Psoas muscle (tissue), 7 donors: ENCODE measurements at regions not wholly inside any gene's neighbourhood (a gene's known extent, or its start where the extent isn't known, plus 50 kb on each side); places are given as distances from the start of the nearest gene placed in this dataset.
"Not testable (repeated sequence)": the region's sequence is repeated elsewhere in the genome, so short reads cannot be mapped to it uniquely, and the experiment has no call there.

Source experiments
- ATAC-seq, 4 donors: fragments of 200-7000 bp; cut with Tn5 transposase; one replicate each; pipeline ENCODE4 v1.9.1; 2020; ENCODE audit warnings: moderate library complexity in 3 of 4, mild to moderate bottlenecking in 2 of 4
- DNase-seq, 2 donors: peaks; one replicate each; pipeline ENCODE4 v3.0.0-alpha.2; 2020
- H3K27ac ChIP-seq: fragments of 200-600 bp; one replicate; pipeline ENCODE4 v1.8.0; 2022
- H3K27me3 ChIP-seq, 3 donors: fragments of 200-600 bp in 1 of 3; one replicate each; pipeline versions ENCODE4 v1.6.1 to v1.8.0; 2013 to 2022; ENCODE audit warnings: low read length in 2 of 3, mild to moderate bottlenecking in 2 of 3, moderate library complexity in 1 of 3; ENCODE audit not compliant: insufficient read depth in 3 of 3
- H3K36me3 ChIP-seq, 2 donors: fragments of 200-600 bp in 1 of 2; one replicate each; pipeline versions ENCODE4 v1.6.1 to v1.8.0; 2013 to 2022; ENCODE audit warnings: low read depth in 1 of 2, mild to moderate bottlenecking in 1 of 2, moderate library complexity in 1 of 2; ENCODE audit not compliant: insufficient read depth in 1 of 2
- H3K4me1 ChIP-seq: fragments of 200-600 bp; one replicate; pipeline ENCODE4 v1.8.0; 2022
- H3K4me3 ChIP-seq: fragments of 200-600 bp; one replicate; pipeline ENCODE4 v1.8.0; 2022; ENCODE audit warnings: mild to moderate bottlenecking
- H3K9me3 ChIP-seq: fragments of 200-600 bp; one replicate; pipeline ENCODE4 v1.8.0; 2022
- WGBS, 3 donors: extraction: QIAGEN DNeasy Blood & Tissue Kit; methylation state at CpG; one replicate each; pipeline versions ENCODE4 v1.1.6 to v1.1.7; 2013; 5-methylcytosine and 5-hydroxymethylcytosine counted together
- intact Hi-C, 2 donors: fragments of 100-400 bp; cut with DNase I; formaldehyde crosslinking; loops; one replicate each; pipeline versions ENCODE4 v1.11.0 to v1.14.2; 2022
- TF ChIP-seq, protein P1 (sequence below): fragments of 200-600 bp; IDR thresholded peaks from one replicate; pipeline ENCODE4 v1.8.0; 2022; ENCODE audit warnings: antibody characterized with exemption
- donor health status: healthy with polysubstance abuse.
- donor health status: DM: no; HTN: no; CAD: no; lungs with moderate emphysema.
- donor health status: Bipolar disorder and iron deficiency.
- donor health status: healthy.
- donor health status: DM: yes; HTN: yes; CAD: no.
- donor health status: DM: no; HTN: no; CAD: no.
- donor health status: DM: yes; HTN: yes; CAD: no.

DNA sequence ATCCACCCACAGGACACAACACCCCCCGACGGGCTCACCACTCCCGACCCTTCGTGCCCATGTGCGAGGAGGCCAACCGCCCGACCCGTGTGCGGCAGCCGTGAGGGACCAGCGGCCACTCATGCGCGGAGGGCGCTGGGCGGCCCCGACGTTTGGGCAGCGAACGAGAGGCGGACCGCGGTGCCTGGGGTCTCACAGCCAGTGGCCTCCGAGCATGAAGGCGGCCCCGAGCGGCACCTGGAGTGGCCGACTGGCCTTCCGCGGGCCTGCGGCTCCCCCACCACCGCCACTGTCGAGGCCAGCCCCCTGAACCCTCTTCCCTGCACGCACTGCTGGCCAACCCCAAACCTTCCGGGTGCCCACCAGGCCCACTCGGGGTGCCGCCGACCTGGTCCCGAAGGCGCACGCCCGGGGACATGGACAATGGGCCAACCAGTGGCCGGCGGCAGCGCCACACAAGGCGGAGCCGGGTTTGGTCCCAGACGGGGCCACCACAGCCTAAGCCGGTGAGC is 4274.9 kb upstream of the OR11H1 start:
- no peaks in the 10 kb centered on the region for H3K27me3 ChIP-seq
- intact Hi-C loops = no loop called here
- TF ChIP-seq, protein P1, sequence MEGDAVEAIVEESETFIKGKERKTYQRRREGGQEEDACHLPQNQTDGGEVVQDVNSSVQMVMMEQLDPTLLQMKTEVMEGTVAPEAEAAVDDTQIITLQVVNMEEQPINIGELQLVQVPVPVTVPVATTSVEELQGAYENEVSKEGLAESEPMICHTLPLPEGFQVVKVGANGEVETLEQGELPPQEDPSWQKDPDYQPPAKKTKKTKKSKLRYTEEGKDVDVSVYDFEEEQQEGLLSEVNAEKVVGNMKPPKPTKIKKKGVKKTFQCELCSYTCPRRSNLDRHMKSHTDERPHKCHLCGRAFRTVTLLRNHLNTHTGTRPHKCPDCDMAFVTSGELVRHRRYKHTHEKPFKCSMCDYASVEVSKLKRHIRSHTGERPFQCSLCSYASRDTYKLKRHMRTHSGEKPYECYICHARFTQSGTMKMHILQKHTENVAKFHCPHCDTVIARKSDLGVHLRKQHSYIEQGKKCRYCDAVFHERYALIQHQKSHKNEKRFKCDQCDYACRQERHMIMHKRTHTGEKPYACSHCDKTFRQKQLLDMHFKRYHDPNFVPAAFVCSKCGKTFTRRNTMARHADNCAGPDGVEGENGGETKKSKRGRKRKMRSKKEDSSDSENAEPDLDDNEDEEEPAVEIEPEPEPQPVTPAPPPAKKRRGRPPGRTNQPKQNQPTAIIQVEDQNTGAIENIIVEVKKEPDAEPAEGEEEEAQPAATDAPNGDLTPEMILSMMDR = no peak
- ATAC-seq (no peak), DNase-seq (peak; percentile 4 to 35)
- no peak overlapping the region for H3K27ac ChIP-seq
- no peaks in the 10 kb centered on the region for H3K36me3 ChIP-seq
- no peaks in the 10 kb centered on the region for H3K9me3 ChIP-seq
- no peak overlapping the region for H3K4me3 ChIP-seq
- WGBS, 3 donors = 80 to 95% (median 89%) methylated on average over 41 to 48 of the region's 48 CpGs
- H3K4me1 ChIP-seq = no peaks in the 10 kb centered on the region

DNA sequence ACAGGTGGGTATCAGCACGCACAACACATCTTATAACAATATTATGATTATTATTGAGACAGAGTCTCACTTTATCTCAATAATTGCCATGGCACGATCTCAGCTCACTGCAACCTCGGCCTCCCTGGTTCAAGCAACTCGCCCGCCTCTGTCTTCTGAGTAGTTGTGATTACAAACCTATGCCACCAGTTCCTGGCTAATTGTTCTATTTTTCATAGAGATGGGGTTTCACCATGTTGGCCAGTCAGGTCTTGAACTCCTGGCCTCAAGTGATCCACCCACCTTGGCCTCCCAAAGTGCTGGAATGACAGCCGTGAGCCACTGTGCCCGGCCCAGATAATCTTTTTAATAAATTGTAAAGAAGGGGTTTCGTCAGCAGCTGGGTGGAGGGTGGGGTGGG is 4257.0 kb upstream of the OR11H1 start:
- H3K36me3 ChIP-seq, intact Hi-C loops, ATAC-seq, H3K27ac ChIP-seq, H3K9me3 ChIP-seq, H3K4me3 ChIP-seq, H3K4me1 ChIP-seq, DNase-seq, H3K27me3 ChIP-seq: not testable (repeated sequence)
- WGBS, 3 donors = 79 to 82% (median 79%) methylated on average over 7 of the region's 8 CpGs

DNA sequence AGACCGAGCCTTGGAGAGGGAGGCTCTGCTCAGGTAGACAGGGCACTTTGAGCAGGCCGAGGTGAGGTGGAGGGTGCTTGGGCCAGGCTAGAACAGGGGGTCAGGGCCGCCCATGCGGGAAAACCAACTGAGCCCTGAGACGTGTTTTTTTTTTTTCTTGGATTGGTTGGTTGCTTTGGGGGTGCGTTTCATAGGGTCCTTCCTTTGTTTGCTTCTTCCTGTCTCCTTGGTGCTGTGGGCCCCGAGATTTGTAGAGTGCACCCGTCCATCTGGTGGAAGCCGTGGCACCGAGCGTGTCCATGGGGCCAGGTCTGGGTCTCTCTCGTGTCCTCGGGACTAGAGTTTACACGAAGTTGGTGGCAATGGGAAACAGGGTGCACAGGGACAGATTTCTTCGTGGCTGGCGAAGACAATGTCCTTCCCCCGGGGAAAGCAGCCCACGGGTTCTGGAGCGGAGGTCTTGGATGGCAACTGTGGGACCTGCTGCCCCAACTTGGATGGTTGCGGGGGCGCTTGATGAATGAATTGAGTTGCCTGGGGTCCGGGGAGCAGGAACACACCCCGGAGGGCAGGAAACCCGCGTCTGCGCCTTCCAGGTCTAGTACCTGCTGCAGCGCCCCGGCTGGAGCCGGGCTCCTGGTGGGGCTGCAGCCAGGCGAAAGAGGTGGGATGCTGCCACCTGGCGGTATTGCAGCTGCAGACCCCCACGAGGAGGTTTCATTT is 4242.7 kb upstream of the OR11H1 start:
- WGBS, 3 donors = 69 to 74% (median 71%) methylated on average over 32 of the region's 32 CpGs
- H3K36me3 ChIP-seq, H3K9me3 ChIP-seq, H3K4me1 ChIP-seq, H3K4me3 ChIP-seq, DNase-seq, ATAC-seq, H3K27me3 ChIP-seq, intact Hi-C loops, H3K27ac ChIP-seq: not testable (repeated sequence)

DNA sequence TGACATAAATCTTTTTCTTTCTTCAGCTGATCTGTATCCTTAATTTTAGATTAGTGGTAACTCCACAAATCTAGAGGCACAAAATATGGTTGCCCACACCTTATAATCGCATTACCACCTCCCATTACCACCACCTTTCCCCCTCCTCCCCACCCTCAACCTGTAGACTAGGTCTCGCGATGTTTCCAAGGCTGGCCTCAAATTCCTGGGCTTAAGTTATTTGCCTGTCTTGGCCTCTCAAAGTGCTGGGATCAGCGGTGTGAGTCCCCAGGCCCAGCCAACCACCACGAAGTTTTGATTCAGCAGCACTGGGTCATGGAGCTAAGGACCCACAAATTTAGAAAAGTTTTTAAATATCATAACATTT is 4242.2 kb upstream of the OR11H1 start:
- 43 to 52% (median 43%) methylated on average over 5 of the region's 5 CpGs for WGBS, 3 donors
- DNase-seq, H3K4me1 ChIP-seq, H3K4me3 ChIP-seq, H3K27me3 ChIP-seq, ATAC-seq, H3K27ac ChIP-seq, H3K36me3 ChIP-seq, H3K9me3 ChIP-seq, intact Hi-C loops: not testable (repeated sequence)

DNA sequence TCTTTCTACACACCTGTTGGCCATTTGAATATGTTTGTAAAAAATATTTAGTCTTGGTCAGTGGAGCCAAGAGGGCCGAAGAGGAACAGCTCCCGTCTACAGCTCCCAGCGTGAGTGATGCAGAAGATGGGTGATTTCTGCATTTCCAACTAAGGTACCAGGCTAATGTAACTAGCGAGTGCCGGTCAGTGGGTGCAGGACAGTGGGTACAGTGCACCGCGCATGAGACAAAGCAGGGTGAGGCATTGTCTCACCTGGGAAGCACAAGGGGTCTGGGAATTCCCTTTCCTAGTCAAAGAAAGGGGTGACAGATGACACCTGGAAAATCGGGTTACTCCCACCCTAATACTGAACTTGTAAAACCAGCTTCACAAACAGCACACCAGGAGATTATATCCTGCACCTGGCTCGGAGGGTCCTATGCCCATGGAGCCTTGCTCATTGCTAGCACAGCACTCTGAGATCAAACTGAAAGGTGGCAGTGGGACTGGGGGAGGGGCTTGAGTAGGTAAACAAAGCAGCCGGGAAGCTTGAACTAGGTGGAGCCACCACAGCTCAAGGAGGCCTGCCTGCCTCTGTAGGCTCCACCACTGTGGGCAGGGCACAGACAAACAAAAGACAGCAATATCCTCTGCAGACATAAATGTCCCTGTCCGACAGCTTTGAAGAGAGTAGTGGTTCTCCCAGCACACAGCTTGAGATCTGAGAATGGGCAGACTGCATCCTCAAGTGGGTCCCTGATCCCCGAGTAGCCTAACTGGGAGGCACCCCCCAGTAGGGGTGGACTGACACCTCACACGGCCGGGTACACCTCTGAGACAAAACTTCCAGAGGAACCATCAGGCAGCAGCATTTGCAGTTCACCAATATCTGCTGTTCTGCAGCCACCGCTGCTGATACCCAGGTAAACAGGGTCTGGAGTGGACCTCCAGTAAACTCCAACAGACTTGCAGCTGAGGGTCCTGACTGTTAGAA is 4239.5 kb upstream of the OR11H1 start:
- intact Hi-C loops, H3K36me3 ChIP-seq, H3K9me3 ChIP-seq, H3K27me3 ChIP-seq, DNase-seq, H3K4me1 ChIP-seq, ATAC-seq, H3K27ac ChIP-seq, H3K4me3 ChIP-seq: not testable (repeated sequence)
- 78 to 80% (median 79%) methylated on average over 15 of the region's 15 CpGs for WGBS, 3 donors

DNA sequence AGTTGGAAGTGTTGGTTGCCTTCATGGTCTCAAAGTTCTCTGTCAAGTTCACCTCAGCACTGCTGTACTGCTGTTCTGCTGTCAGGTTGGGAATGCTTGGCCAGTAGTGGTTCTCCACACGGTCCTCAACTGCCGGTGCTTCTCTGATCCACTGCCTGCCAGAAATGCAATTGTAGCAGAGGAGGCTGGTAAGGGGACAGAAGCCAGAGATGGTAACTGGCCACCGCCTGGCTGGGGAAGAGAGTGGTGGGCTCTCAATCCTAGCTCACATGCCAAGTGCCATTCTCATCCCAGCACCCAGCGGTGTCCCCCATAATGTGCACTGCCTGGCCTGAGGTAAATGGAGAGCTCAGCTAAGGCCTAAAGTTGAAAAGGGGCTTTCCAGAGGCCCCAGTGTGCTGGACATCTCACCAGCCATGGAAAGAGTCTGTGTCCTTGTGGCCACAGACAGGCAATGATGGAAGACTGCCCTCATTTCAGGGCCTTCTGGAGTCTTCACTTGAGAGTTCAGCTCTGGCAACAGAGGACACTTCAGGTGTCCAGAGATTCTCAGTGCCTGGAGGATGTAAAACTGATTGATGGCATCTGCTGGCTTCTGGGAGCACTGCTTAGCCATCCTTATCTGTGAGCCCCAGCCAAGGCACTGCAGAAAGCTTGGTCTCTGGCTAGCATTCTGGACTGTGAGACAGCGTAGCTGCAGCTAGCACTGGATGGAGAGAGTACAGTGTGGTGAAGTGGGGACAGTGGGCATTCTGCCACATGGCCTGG is 4229.7 kb upstream of the OR11H1 start:
- H3K4me3 ChIP-seq, H3K36me3 ChIP-seq, intact Hi-C loops, H3K4me1 ChIP-seq, H3K27ac ChIP-seq, H3K27me3 ChIP-seq, DNase-seq, ATAC-seq: not testable (repeated sequence)
- H3K9me3 ChIP-seq = peaks cover 20% of the 10 kb centered on the region
- WGBS, 3 donors = 39 to 49% (median 48%) methylated on average over 5 of the region's 5 CpGs

DNA sequence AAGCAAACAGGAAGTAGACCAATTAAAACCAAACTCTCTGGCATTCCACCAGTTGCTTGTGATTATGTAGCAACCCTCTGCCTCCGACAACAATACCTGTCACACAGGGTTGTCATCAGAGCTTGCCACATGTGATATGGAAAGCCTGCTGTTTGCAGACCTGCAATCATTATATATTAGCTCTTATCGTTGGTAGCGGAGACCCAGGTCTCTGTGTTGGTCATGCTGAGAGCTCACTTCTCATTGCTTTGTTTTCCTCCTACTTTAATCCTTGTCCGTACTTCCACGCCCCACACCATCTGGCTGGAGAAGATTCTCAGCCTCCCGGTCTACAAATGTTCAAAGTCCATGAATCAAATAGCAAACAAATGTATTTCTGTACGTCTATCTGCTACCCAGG is 4225.6 kb upstream of the OR11H1 start:
- H3K4me3 ChIP-seq, DNase-seq, intact Hi-C loops, H3K27ac ChIP-seq, H3K4me1 ChIP-seq, ATAC-seq, H3K36me3 ChIP-seq, H3K9me3 ChIP-seq, H3K27me3 ChIP-seq: not testable (repeated sequence)
- 69 to 72% (median 70%) methylated on average over 7 of the region's 7 CpGs for WGBS, 3 donors

DNA sequence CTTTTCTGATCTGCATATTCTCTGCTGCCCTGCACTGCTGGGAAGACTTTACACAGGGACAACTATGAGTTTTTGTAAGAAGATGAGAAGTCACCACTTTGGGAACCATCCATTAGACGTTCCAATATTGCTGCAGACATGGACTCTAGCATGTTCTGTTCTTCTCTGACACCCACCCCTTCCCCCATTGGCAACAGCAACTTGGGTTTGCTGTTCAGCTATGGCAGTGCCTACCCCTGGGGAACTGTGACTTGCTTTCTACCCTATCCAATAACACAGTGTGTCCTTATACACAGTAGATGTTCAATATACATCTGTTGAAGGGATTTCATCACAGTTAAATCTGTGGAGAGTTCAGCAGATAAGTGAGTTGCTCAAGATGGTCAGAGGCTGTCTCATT is 4225.1 kb upstream of the OR11H1 start:
- H3K4me1 ChIP-seq, DNase-seq, H3K36me3 ChIP-seq, H3K27me3 ChIP-seq, H3K9me3 ChIP-seq, ATAC-seq, intact Hi-C loops, H3K4me3 ChIP-seq, H3K27ac ChIP-seq: not testable (repeated sequence)
- 16 to 32% (median 24%) methylated on average over 1 of the region's 1 CpG for WGBS, 3 donors

DNA sequence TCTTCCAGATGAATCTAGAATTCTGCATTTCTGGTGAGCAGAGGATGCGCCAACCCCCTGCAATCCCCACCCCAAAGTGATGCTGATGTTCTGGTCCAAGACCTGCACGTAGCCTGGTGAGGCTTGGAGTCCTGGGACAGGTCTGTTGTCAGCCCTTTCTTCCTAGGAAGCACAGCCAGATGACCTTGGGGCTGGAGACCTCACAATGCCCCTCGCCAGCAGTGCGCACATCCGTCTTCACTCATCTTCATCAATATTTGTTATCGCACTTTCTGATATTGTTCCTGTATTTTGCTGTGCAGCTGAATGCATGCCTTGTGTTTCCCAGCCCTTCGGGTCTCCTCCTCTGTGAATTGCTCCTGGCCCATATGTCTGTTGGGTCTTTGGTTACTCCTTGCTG is 4222.8 kb upstream of the OR11H1 start:
- H3K27me3 ChIP-seq, ATAC-seq, H3K27ac ChIP-seq, intact Hi-C loops, H3K4me3 ChIP-seq, H3K4me1 ChIP-seq, DNase-seq, H3K36me3 ChIP-seq: not testable (repeated sequence)
- 71 to 77% (median 73%) methylated on average over 7 of the region's 7 CpGs for WGBS, 3 donors
- peaks cover 19% of the 10 kb centered on the region for H3K9me3 ChIP-seq
